H1 (cell line): ENCODE measurements at regions not wholly inside any gene's neighbourhood (a gene's known extent, or its start where the extent isn't known, plus 50 kb on each side); places are given as distances from the start of the nearest gene placed in this dataset.

Experiments used
- EP300 ChIP-seq, 2 experiments: IDR thresholded peaks; 1 replicate in 1 of 2; 2 replicates in 1 of 2; pipeline ENCODE4 v1.6.1; 2011 to 2012; ENCODE audit warnings: low read depth in 2 of 2, low read length in 2 of 2, mild to moderate bottlenecking in 2 of 2, borderline replicate concordance in 1 of 2, inconsistent platforms in 1 of 2, moderate library complexity in 1 of 2
- HDAC2 ChIP-seq, 2 experiments: fragments of 300-600 bp in 1 of 2; sonication (generic) in 1 of 2; IDR thresholded peaks; 2 replicates each; pipeline ENCODE4 v1.6.1; 2011 to 2012; ENCODE audit warnings: low read depth in 2 of 2, low read length in 2 of 2, mild to moderate bottlenecking in 2 of 2, moderate library complexity in 2 of 2, borderline replicate concordance in 1 of 2, inconsistent platforms in 1 of 2
- JUN ChIP-seq: IDR thresholded peaks from 2 replicates; pipeline ENCODE4 v1.6.1; 2011; ENCODE audit warnings: low read depth, mild to moderate bottlenecking, improper control_type of control experiment, low read length
- PHF8 ChIP-seq: fragments of 200-600 bp; sonication (generic); conservative IDR thresholded peaks from 2 replicates; pipeline ENCODE4 v1.7.1; 2012; ENCODE audit warnings: low read depth, mild to moderate bottlenecking, inconsistent platforms, low read length, moderate library complexity
- SIX5 ChIP-seq: IDR thresholded peaks from 2 replicates; pipeline ENCODE4 v1.6.1; 2011; ENCODE audit warnings: mild to moderate bottlenecking, low read depth, low read length
- ZNF274 ChIP-seq: IDR thresholded peaks from 2 replicates; pipeline ENCODE4 v1.7.0; 2012; ENCODE audit warnings: low read length, borderline replicate concordance; ENCODE audit errors: extremely low read depth
- TF ChIP-seq, protein P1 (sequence below): fragments of 300-600 bp; sonication (generic); IDR thresholded peaks from 2 replicates; pipeline ENCODE4 v1.7.1; 2012; ENCODE audit warnings: low read length, moderate library complexity, mild to moderate bottlenecking, inconsistent platforms; ENCODE audit not compliant: insufficient replicate concordance
- TF ChIP-seq, protein P2 (sequence below): IDR thresholded peaks from 2 replicates; pipeline ENCODE4 v1.6.1; 2012; ENCODE audit warnings: inconsistent platforms

DNA sequence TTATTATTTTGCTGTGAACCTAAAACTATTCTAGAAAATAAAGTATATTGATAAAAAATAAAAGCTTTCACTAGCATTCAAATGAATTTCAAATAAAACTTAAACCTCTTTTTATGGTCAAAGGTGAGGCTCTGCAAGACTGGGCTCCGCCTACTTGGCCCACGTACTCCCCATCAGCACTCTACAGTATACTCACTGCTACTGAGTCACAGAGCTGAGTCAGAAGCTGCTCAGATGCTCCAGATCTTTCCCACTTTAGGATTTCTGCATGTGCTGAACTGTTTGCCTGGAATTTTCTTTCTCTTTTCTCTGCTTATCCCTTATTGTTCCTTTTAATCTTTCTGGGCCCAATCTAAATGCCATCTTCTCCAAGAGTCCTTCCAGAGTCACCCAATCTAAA, 331.9 kb upstream of the CCNG1 start (continued):
- TF ChIP-seq, protein P1, sequence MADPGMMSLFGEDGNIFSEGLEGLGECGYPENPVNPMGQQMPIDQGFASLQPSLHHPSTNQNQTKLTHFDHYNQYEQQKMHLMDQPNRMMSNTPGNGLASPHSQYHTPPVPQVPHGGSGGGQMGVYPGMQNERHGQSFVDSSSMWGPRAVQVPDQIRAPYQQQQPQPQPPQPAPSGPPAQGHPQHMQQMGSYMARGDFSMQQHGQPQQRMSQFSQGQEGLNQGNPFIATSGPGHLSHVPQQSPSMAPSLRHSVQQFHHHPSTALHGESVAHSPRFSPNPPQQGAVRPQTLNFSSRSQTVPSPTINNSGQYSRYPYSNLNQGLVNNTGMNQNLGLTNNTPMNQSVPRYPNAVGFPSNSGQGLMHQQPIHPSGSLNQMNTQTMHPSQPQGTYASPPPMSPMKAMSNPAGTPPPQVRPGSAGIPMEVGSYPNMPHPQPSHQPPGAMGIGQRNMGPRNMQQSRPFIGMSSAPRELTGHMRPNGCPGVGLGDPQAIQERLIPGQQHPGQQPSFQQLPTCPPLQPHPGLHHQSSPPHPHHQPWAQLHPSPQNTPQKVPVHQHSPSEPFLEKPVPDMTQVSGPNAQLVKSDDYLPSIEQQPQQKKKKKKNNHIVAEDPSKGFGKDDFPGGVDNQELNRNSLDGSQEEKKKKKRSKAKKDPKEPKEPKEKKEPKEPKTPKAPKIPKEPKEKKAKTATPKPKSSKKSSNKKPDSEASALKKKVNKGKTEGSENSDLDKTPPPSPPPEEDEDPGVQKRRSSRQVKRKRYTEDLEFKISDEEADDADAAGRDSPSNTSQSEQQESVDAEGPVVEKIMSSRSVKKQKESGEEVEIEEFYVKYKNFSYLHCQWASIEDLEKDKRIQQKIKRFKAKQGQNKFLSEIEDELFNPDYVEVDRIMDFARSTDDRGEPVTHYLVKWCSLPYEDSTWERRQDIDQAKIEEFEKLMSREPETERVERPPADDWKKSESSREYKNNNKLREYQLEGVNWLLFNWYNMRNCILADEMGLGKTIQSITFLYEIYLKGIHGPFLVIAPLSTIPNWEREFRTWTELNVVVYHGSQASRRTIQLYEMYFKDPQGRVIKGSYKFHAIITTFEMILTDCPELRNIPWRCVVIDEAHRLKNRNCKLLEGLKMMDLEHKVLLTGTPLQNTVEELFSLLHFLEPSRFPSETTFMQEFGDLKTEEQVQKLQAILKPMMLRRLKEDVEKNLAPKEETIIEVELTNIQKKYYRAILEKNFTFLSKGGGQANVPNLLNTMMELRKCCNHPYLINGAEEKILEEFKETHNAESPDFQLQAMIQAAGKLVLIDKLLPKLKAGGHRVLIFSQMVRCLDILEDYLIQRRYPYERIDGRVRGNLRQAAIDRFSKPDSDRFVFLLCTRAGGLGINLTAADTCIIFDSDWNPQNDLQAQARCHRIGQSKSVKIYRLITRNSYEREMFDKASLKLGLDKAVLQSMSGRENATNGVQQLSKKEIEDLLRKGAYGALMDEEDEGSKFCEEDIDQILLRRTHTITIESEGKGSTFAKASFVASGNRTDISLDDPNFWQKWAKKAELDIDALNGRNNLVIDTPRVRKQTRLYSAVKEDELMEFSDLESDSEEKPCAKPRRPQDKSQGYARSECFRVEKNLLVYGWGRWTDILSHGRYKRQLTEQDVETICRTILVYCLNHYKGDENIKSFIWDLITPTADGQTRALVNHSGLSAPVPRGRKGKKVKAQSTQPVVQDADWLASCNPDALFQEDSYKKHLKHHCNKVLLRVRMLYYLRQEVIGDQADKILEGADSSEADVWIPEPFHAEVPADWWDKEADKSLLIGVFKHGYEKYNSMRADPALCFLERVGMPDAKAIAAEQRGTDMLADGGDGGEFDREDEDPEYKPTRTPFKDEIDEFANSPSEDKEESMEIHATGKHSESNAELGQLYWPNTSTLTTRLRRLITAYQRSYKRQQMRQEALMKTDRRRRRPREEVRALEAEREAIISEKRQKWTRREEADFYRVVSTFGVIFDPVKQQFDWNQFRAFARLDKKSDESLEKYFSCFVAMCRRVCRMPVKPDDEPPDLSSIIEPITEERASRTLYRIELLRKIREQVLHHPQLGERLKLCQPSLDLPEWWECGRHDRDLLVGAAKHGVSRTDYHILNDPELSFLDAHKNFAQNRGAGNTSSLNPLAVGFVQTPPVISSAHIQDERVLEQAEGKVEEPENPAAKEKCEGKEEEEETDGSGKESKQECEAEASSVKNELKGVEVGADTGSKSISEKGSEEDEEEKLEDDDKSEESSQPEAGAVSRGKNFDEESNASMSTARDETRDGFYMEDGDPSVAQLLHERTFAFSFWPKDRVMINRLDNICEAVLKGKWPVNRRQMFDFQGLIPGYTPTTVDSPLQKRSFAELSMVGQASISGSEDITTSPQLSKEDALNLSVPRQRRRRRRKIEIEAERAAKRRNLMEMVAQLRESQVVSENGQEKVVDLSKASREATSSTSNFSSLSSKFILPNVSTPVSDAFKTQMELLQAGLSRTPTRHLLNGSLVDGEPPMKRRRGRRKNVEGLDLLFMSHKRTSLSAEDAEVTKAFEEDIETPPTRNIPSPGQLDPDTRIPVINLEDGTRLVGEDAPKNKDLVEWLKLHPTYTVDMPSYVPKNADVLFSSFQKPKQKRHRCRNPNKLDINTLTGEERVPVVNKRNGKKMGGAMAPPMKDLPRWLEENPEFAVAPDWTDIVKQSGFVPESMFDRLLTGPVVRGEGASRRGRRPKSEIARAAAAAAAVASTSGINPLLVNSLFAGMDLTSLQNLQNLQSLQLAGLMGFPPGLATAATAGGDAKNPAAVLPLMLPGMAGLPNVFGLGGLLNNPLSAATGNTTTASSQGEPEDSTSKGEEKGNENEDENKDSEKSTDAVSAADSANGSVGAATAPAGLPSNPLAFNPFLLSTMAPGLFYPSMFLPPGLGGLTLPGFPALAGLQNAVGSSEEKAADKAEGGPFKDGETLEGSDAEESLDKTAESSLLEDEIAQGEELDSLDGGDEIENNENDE: no peak
- TF ChIP-seq SIX5: no peak
- no peak for TF ChIP-seq JUN
- no peak for TF ChIP-seq HDAC2 (IDR thresholded peaks at IDR 0.05; ENCODE audit: borderline replicate concordance in 1 of 2, low read depth in 2 of 2, low read length in 2 of 2)
- TF ChIP-seq ZNF274: no peak
- TF ChIP-seq, protein P2, sequence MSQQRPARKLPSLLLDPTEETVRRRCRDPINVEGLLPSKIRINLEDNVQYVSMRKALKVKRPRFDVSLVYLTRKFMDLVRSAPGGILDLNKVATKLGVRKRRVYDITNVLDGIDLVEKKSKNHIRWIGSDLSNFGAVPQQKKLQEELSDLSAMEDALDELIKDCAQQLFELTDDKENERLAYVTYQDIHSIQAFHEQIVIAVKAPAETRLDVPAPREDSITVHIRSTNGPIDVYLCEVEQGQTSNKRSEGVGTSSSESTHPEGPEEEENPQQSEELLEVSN: no peak
- no peak for TF ChIP-seq EP300 (IDR thresholded peaks at IDR 0.05; ENCODE audit: borderline replicate concordance in 1 of 2, low read depth in 2 of 2, low read length in 2 of 2)
- TF ChIP-seq PHF8: no peak
- TF ChIP-seq, all 59 proteins: peak for 0
